Bronchial epithelial cell (primary cell): ENCODE measurements at regions not wholly inside any gene's neighbourhood (a gene's known extent, or its start where the extent isn't known, plus 50 kb on each side); places are given as distances from the start of the nearest gene placed in this dataset.

Experiments used
- DNase-seq: peaks from one replicate; pipeline ENCODE4 v3.0.0-alpha.2; 2010; ENCODE audit warnings: low read depth
- FAIRE-seq: peaks from 2 replicates; lab custom pipeline; 2011; peaks lifted over from hg19 to GRCh38; lab: Jason Lieb, UNC
- H3K27me3 ChIP-seq: 2 replicates; pipeline ENCODE4 v1.5.1; 2011; ENCODE audit warnings: low read length; ENCODE audit not compliant: control insufficient read depth, insufficient read depth
- H3K36me3 ChIP-seq: 2 replicates; pipeline ENCODE4 v1.5.1; 2011; ENCODE audit warnings: low read length; ENCODE audit not compliant: control insufficient read depth, insufficient read depth
- H3K4me3 ChIP-seq: 2 replicates; pipeline ENCODE4 v1.5.1; 2011; ENCODE audit warnings: mild to moderate bottlenecking, low read depth, low read length, control low read depth
- TF ChIP-seq, protein P1 (sequence below): IDR thresholded peaks from 2 replicates; pipeline ENCODE4 v1.5.1; 2011; ENCODE audit warnings: mild to moderate bottlenecking, moderate library complexity, low read length, control low read depth, inconsistent platforms; ENCODE audit not compliant: insufficient read depth, severe bottlenecking

DNA sequence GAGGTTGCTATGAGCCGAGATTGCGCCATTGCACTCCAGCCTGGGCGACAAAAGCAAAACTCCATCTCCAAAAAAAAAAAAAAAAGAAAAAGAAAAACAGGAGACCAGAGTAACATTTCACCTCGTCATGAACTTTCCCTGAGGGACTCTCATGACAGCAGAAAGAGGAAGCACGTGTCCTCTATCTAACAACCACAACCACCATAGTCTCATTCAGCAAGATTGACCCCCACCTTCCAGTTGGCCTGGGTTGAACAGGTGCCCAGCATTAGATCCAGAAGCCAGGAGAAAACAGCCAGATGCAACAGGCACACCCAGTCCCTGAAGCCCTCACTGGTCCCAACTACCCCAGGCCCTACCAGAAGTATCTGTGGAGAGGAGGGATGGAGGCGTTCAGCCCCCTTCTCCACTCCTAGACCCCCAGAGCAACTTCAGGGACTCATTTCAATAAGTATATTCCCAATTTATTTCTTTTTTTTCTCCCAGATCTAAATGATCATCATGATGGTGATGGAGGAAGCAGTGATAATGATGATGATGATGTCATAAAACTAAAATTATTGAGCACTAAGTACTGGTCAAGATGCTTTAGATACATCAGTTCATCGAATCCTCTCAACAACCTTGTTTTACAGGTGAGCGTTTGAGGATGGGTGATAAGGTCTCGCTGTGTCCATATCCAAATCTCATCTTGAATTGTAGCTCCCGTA lies 235.0 kb downstream of the EFCAB11 start:
- no peak for FAIRE-seq
- TF ChIP-seq, protein P1, sequence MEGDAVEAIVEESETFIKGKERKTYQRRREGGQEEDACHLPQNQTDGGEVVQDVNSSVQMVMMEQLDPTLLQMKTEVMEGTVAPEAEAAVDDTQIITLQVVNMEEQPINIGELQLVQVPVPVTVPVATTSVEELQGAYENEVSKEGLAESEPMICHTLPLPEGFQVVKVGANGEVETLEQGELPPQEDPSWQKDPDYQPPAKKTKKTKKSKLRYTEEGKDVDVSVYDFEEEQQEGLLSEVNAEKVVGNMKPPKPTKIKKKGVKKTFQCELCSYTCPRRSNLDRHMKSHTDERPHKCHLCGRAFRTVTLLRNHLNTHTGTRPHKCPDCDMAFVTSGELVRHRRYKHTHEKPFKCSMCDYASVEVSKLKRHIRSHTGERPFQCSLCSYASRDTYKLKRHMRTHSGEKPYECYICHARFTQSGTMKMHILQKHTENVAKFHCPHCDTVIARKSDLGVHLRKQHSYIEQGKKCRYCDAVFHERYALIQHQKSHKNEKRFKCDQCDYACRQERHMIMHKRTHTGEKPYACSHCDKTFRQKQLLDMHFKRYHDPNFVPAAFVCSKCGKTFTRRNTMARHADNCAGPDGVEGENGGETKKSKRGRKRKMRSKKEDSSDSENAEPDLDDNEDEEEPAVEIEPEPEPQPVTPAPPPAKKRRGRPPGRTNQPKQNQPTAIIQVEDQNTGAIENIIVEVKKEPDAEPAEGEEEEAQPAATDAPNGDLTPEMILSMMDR, result no peak

DNA sequence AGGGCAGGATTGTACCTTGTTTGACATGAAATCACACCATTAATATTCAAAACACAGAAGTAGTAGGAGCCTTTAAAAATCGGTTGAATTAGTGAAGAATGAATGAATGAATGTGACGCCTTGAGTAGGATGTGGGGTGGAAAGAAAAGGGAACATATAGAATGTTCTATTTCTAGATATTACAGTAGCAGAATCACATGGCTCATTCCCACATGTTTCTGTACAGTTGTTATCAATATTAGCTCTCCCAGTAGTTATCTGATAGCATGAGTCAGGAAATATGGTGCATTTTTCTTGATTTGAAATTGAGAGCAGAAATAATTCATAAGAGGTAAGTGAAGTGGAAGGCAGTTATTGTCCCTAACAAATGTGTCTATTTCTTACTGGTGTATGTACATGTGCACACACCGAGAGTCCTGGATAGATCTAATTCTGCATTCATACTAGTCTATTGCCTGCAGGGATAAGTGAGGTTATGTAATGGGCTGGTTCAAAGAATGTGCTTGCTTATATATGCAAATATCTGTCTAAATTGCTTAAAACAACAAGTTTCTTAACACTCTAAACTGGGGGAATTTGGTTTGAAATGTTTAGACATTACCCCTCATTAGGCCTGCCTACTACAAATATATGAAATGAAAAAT lies 245.4 kb downstream of the EFCAB11 start:
- H3K27me3 ChIP-seq, result no peaks in the 10 kb centered on the region
- no peak overlapping the region for H3K4me3 ChIP-seq
- no peaks in the 10 kb centered on the region for H3K36me3 ChIP-seq
- DNase-seq (no peak), FAIRE-seq (no peak)
- TF ChIP-seq, protein P1, result no peak

More for the DNA sequence above, 235.0 kb downstream of the EFCAB11 start:
- no peaks in the 10 kb centered on the region for H3K27me3 ChIP-seq
- DNase-seq, result no peak
- H3K36me3 ChIP-seq, result no peaks in the 10 kb centered on the region
- H3K4me3 ChIP-seq, result no peak overlapping the region

DNA sequence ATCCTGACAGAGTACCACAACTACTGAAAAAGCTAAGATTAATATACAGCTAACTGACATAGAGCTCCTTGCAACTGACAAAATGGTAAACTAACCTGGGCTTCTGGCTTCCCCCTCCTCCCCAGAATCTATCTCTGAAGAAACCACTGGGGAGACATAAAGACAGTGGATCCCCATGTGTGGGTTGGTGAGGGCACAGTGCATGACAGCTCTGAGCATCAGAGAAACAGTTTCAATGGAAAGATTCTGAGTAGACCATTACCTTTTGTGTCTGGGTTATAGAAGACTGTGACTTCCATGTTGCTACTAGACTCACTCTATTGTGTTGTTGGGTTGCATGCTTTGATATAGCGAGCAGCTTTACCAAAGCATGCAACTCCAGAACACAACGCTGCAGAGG lies 247.4 kb downstream of the EFCAB11 start:
- no peaks in the 10 kb centered on the region for H3K36me3 ChIP-seq
- FAIRE-seq (no peak), DNase-seq (no peak)
- TF ChIP-seq, protein P1, result no peak
- no peaks in the 10 kb centered on the region for H3K27me3 ChIP-seq
- no peak overlapping the region for H3K4me3 ChIP-seq

DNA sequence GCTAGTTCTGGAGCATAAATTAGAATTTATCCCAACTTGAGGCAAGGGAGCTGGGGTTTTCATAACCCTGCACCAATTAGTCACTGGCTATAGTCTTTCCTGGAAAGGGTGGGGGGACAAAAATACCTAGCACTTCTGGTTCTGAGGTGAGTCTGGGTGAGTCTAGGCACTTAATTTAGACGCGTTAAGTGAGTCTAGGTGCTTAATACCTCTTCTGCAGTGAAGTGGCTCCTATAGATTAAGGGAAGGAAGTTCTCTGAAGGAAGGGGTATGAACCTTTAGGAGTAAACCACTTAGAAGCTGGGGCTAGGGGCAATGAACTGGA lies 251.7 kb downstream of the EFCAB11 start:
- no peak for FAIRE-seq
- no peak overlapping the region for H3K4me3 ChIP-seq
- peak; percentile 4 for DNase-seq
- TF ChIP-seq, protein P1, result no peak
- H3K36me3 ChIP-seq, result no peaks in the 10 kb centered on the region
- H3K27me3 ChIP-seq, result no peaks in the 10 kb centered on the region

DNA sequence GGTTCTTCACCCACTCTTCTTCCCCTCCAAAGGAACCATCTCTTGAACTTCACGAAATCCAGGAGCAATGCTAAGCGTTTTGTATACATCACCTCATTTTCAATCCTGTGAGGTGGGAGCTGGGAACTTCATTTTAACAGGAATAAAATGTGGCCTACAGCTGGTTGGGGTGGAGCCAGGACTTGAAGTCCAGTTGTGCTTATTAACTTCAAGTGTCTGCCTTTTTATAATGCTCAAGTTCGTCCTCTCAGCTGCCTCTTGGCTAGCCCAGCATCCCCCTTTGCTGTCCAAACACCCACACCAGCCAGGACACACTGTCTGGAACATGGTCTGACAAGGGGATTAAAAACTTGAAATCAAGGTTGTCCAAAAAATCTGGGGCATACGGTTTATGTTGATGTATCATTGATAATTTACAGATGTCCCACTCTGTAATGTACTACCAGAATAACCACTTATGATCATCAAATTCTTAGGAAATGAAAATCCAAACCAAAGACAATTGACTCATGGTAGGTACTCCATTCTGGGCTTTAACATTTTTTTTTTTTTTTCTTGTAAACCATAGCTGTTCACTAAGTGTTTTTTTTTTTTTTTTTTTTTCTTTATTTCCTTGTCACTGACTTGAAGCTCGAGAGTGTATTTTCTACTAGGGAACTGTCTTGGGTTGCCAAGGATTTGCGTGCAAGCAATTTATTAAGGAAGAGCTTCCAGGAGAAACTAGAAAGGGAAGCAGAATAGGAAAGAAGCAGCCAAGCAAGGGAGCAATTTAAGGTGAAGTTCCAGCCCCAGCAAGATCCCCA lies 252.3 kb downstream of the EFCAB11 start:
- FAIRE-seq, result no peak
- Histone ChIP-seq H3K36me3 (no peaks in the 10 kb centered on the region), H3K4me3 (peak overlapping the region; percentile 52), H3K27me3 (no peaks in the 10 kb centered on the region)
- peak; percentile 7 for DNase-seq
- TF ChIP-seq, protein P1, result no peak
